Subcutaneous abdominal adipose tissue (tissue), 5 donors: ENCODE measurements at regions not wholly inside any gene's neighbourhood (a gene's known extent, or its start where the extent isn't known, plus 50 kb on each side); places are given as distances from the start of the nearest gene placed in this dataset.

Source experiments
- H3K27ac ChIP-seq: one replicate; pipeline ENCODE4 v1.7.0; 2013; ENCODE audit warnings: low read depth, mild to moderate bottlenecking, inconsistent platforms, low read length, moderate library complexity
- H3K27me3 ChIP-seq, 5 donors: one replicate each; pipeline ENCODE4 v1.7.0; 2013; ENCODE audit warnings: low read length in 5 of 5, inconsistent platforms in 1 of 5; ENCODE audit not compliant: control insufficient read depth in 5 of 5, insufficient read depth in 4 of 5
- H3K36me3 ChIP-seq, 5 donors: one replicate each; pipeline ENCODE4 v1.7.0; 2013; ENCODE audit warnings: low read length in 5 of 5; ENCODE audit not compliant: control insufficient read depth in 5 of 5, insufficient read depth in 5 of 5
- H3K4me1 ChIP-seq, 5 donors: one replicate each; pipeline ENCODE4 v1.7.0; 2013; ENCODE audit warnings: low read length in 5 of 5, mild to moderate bottlenecking in 3 of 5, moderate library complexity in 1 of 5; ENCODE audit not compliant: control insufficient read depth in 5 of 5, insufficient read depth in 5 of 5
- H3K4me3 ChIP-seq, 5 donors: one replicate each; pipeline ENCODE4 v1.7.0; 2013; ENCODE audit warnings: low read length in 5 of 5, low read depth in 1 of 5
- H3K9ac ChIP-seq, 5 donors: one replicate each; pipeline ENCODE4 v1.7.0; 2013; ENCODE audit warnings: low read length in 5 of 5, mild to moderate bottlenecking in 4 of 5, moderate library complexity in 3 of 5
- H3K9me3 ChIP-seq, 5 donors: one replicate each; pipeline ENCODE4 v1.7.0; 2013; ENCODE audit warnings: low read length in 5 of 5; ENCODE audit not compliant: control insufficient read depth in 5 of 5
- donor health status: healthy.
- donor health status: healthy.
- donor health status: healthy.
- donor health status: healthy.
- donor health status: healthy.

DNA sequence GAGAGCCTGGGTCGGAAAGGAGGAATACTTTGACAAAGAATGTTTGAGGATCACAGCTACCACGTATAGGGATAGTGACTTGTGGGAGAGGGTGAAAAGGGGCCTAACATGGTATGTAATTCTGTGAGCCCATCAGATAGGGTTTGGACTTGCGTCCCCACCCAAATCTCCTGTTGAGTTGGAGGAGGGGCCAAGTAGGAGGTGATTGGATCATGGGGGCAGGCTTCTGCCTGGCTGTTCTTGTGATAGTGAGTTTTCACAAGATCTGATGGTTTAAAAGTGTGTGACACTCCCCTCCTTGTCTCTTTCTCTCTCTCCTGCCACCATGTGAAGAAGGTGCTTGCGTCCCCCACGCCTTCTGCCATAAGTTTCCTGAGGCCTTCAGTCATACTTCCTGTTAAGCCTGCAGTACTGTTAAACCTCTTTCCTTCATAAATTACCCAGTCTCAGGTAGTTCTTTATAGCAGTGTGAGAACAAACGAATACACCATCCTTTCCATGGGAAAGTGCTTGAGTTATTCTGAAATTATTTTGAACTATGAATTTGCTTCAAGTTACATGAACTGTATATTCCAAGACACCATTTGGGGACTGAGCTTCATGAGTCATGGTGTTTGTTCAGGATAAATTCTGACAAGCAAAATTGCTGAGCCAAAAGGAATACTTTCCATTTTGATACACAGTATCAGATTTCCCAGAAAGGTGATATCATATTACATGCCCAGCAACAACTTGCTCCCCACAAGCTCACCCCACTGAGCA lies 68.8 kb upstream of the SSBP2 start:
- no peak overlapping the region for H3K4me3 ChIP-seq
- H3K4me1 ChIP-seq: peaks cover 0 to 10% (median 2%) of the 10 kb centered on the region in 5 donors
- H3K9me3 ChIP-seq: no peaks in the 10 kb centered on the region
- no peaks in the 10 kb centered on the region for H3K36me3 ChIP-seq
- no peak overlapping the region for H3K9ac ChIP-seq
- no peak overlapping the region for H3K27ac ChIP-seq
- H3K27me3 ChIP-seq: no peaks in the 10 kb centered on the region

DNA sequence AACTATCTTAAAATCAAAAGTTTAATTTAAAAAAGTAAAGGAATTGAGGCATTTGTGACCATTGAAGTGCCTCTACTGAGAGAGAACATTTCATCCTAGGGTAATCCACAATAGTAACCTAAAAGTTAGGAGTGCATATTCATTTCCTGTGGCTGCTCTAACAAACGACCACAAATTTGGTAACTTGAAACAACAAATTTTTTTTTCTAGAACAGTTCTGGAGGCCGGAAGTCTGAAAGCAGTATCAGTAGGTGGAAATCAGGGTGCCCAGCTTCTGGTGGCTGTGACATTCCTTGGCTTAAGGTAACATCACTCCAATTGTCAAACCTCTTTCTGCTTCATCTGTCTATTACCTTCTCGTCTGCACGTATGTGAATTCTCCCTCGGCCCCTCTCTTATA lies 67.1 kb upstream of the SSBP2 start:
- no peaks in the 10 kb centered on the region for H3K27me3 ChIP-seq
- no peaks in the 10 kb centered on the region for H3K9me3 ChIP-seq
- H3K4me1 ChIP-seq: peaks cover 0 to 2% (median 0%) of the 10 kb centered on the region in 5 donors
- no peak overlapping the region for H3K27ac ChIP-seq
- H3K4me3 ChIP-seq: no peak overlapping the region
- no peak overlapping the region for H3K9ac ChIP-seq
- H3K36me3 ChIP-seq: no peaks in the 10 kb centered on the region

DNA sequence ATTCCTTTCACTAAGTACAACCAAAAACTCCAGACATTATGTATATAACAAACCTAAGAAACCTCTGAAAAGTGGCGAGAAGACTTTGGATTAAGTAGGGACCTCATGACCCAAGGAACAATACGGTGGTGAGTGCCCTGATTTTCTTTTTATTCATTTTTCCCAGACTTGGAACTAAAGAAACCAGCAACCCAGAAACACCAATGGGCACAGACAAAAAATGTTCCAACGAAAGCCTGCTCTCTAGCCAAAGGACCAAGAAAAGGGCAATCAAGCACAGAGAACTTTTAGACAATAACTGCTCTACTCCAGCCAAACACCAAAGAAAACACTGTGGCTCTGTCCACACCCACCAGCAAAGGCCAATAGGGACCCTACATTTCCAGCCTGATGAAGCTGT lies 66.2 kb upstream of the SSBP2 start:
- H3K4me1 ChIP-seq: peaks cover 0 to 2% (median 0%) of the 10 kb centered on the region in 5 donors
- no peak overlapping the region for H3K4me3 ChIP-seq
- H3K27ac ChIP-seq: no peak overlapping the region
- H3K36me3 ChIP-seq: no peaks in the 10 kb centered on the region
- H3K9me3 ChIP-seq: no peaks in the 10 kb centered on the region
- H3K27me3 ChIP-seq: no peaks in the 10 kb centered on the region
- H3K9ac ChIP-seq: no peak overlapping the region

DNA sequence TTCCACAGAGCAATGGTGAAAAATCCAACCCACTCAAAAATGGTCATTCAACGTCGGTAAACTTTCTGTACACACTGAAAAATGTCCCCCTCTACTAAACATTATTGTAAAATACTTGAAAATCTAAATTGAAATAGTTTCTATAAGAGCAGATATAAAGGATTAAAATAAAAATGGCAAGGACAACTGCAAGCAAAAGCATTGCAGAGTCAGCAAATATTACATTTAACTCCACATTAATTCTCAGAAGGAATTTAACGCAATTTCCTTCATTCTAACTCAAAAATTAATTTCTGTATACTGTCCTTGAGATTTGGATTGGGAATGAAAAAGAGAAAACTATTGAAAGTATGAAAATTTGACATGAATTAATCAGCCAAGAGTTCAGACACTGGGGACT lies 64.4 kb upstream of the SSBP2 start:
- H3K27me3 ChIP-seq: no peaks in the 10 kb centered on the region

DNA sequence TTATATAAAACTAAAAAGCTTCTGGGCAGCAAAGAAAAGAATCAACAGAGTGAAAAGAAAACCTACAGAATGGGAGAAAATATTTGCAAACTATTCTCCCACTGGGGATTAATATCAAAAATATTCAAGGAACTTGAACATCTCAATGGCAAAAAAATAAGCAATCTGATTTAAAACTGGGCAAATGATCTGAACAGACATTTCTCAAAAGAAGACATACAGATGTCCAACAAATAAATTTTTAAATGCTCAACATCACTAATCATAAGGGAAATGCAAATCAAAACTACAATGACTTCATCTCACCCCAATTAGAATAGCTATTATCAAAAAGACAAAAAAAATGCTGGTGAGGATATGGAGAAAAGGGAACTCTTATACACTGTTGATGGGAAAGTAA lies 57.2 kb upstream of the SSBP2 start:
- peaks cover 0 to 16% (median 9%) of the 10 kb centered on the region in 5 donors for H3K9me3 ChIP-seq
- H3K9ac ChIP-seq: no peak overlapping the region
- H3K4me1 ChIP-seq: no peaks in the 10 kb centered on the region
- no peaks in the 10 kb centered on the region for H3K36me3 ChIP-seq
- no peak overlapping the region for H3K4me3 ChIP-seq
- H3K27ac ChIP-seq: no peak overlapping the region
- no peaks in the 10 kb centered on the region for H3K27me3 ChIP-seq

More for the DNA sequence above, 64.4 kb upstream of the SSBP2 start:
- Histone ChIP-seq H3K27ac (no peak overlapping the region), H3K9ac (no peak overlapping the region), H3K4me1 (peaks cover 0 to 2% (median 0%) of the 10 kb centered on the region in 5 donors), H3K36me3 (no peaks in the 10 kb centered on the region), H3K4me3 (no peak overlapping the region), H3K9me3 (no peaks in the 10 kb centered on the region)

DNA sequence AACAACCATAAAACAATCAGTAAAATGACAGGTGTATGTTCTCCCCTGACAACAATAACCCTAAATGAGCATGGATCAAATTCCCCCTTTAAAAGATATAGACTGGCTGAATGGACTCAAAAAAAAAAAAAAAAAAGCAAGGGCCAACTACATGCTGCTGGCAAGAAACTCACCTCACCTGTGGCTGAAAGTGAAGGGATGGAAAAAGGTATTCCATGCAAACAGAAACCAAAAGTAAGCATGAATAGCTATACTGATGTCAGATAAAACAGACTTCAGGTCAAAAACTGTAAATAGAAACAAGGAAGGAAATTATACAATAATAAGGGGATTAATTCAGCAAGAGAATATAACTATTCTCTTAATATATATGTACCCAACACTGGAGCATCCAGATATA lies 54.2 kb upstream of the SSBP2 start:
- peaks cover 0 to 16% (median 9%) of the 10 kb centered on the region in 5 donors for H3K9me3 ChIP-seq
- no peaks in the 10 kb centered on the region for H3K4me1 ChIP-seq
- no peak overlapping the region for H3K4me3 ChIP-seq
- H3K36me3 ChIP-seq: no peaks in the 10 kb centered on the region
- H3K27me3 ChIP-seq: no peaks in the 10 kb centered on the region
- H3K9ac ChIP-seq: no peak overlapping the region
- no peak overlapping the region for H3K27ac ChIP-seq

DNA sequence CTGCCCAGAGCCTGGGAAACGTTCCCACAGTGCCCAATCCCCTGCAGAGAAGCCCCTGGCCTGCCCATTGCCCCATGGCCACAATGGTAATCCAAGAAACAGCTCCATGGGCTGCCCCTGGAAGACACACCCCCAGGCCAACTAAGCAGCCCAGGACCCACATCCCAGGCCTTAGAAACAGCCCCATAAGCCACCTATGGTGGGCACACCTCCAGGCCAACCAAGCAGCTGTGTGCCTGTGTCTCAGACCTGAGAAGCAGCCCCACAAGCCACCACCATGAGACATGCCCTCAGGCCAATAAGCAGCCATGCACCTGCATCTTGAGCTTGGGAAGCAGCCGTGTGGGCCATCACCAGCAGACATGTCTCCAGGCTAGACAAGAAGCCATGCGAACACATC lies 52.9 kb upstream of the SSBP2 start:
- Histone ChIP-seq H3K4me3 (no peak overlapping the region), H3K27me3 (no peaks in the 10 kb centered on the region), H3K9ac (no peak overlapping the region), H3K27ac (no peak overlapping the region), H3K9me3 (peaks cover 0 to 16% (median 9%) of the 10 kb centered on the region in 5 donors), H3K36me3 (no peaks in the 10 kb centered on the region), H3K4me1 (no peaks in the 10 kb centered on the region)

DNA sequence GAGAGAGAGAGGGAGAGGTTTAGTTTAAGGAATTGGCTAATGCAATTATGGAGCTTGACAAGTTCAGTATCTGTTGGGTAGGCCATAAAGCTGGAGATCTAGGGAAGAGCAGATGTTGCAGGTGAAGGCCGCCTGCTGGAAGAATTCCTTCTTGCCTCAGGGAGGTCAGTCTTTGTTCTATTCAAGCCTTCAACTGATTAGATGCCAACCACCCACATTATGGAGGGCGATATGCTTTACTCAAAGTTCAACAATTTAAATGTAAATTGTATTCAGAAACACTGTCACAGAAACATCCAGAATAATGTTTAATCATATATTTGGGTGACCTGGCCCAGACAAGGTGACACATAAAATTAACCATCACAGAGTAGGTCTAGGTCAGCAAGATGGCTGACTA lies 51.7 kb upstream of the SSBP2 start:
- Histone ChIP-seq H3K27ac (no peak overlapping the region), H3K4me3 (no peak overlapping the region), H3K36me3 (no peaks in the 10 kb centered on the region), H3K4me1 (no peaks in the 10 kb centered on the region), H3K9me3 (peaks cover 0 to 10% (median 4%) of the 10 kb centered on the region in 5 donors), H3K9ac (no peak overlapping the region), H3K27me3 (no peaks in the 10 kb centered on the region)

DNA sequence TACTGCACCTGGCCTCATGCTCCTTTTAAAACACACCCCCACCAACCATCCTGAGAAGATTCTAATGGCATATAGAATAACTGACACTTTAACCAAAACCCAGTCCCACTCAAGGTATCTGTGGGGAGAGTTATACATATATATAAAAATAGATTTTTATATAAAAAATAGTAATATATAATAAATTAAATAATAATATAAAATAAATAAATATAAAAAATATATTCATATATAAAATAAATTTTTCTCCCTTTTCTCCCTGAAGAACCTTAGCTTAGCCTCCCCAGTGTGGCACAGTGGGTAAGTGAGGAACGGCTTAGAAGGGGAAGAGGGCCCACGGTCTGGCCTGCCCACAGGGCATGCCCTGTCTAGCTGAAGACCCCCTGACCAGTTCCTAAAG lies 51.1 kb upstream of the SSBP2 start:
- no peaks in the 10 kb centered on the region for H3K36me3 ChIP-seq
- peaks cover 0 to 6% (median 2%) of the 10 kb centered on the region in 5 donors for H3K9me3 ChIP-seq
- H3K27ac ChIP-seq: no peak overlapping the region
- H3K9ac ChIP-seq: no peak overlapping the region
- H3K4me1 ChIP-seq: no peaks in the 10 kb centered on the region
- no peak overlapping the region for H3K4me3 ChIP-seq
- no peaks in the 10 kb centered on the region for H3K27me3 ChIP-seq

DNA sequence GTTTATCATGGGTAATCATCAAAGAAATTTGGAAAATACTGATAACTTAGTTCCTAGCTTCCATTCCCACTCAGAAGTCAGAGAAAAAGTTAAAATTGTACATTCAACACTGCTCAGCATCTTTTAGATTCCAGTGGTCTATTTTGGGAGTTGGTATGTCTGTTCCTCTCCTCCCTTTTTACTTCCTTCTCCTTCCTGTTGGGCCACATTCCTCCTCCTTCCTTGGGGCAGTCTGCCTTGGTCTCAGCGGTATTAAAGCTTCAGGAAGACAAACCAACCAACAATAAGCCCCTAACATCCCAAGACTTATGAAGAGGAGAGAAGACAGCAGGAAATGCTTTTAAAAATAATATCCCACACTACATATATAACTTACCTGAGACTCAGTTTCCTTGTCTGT lies 49.9 kb upstream of the SSBP2 start:
- H3K27ac ChIP-seq: no peak overlapping the region
- H3K4me3 ChIP-seq: no peak overlapping the region
- no peaks in the 10 kb centered on the region for H3K27me3 ChIP-seq
- H3K9ac ChIP-seq: no peak overlapping the region
- H3K4me1 ChIP-seq: no peaks in the 10 kb centered on the region
- H3K36me3 ChIP-seq: no peaks in the 10 kb centered on the region
- H3K9me3 ChIP-seq: no peaks in the 10 kb centered on the region
